NCI-H226 (cell line): ENCODE measurements at regions not wholly inside any gene's neighbourhood (a gene's known extent, or its start where the extent isn't known, plus 50 kb on each side); places are given as distances from the start of the nearest gene placed in this dataset.

ENCODE experiments used
- DNase-seq: peaks from one replicate; pipeline ENCODE4 v3.0.0-alpha.2; 2015

DNA sequence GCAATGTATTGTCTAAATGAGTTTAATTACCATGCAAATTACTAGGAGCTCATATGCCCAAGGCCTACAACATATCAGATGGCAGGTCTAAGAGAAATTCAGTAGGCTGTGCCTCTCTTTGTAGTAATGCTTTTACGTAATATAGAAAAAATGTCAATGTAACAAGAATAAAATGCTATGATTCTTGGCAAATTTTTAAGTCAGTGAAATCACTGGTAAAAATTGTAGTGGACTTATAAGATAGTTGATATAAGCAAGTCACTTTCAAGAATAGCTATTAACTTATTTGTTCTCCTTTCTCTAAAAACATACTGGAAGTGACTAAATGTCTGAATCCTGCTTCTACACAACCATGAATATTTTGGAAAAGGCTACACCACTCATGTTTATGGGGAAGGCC, 707.8 kb downstream of the TUSC7 start:
- no peak for DNase-seq

- no peak for DNase-seq
Observed at GRCh38 chr3:117427081-117427480, 717.5 kb downstream of the TUSC7 start.

GRCh38 chr3:117433427-117433826, 723.8 kb downstream of the TUSC7 start:
- DNase-seq: no peak

- no peak for DNase-seq
Observed at GRCh38 chr3:117434661-117435412, 725.3 kb downstream of the TUSC7 start.

- no peak for DNase-seq
Observed at GRCh38 chr3:117435506-117435905, 725.9 kb downstream of the TUSC7 start.

GRCh38 chr3:117439812-117440211, 730.2 kb downstream of the TUSC7 start:
- DNase-seq: no peak

DNA sequence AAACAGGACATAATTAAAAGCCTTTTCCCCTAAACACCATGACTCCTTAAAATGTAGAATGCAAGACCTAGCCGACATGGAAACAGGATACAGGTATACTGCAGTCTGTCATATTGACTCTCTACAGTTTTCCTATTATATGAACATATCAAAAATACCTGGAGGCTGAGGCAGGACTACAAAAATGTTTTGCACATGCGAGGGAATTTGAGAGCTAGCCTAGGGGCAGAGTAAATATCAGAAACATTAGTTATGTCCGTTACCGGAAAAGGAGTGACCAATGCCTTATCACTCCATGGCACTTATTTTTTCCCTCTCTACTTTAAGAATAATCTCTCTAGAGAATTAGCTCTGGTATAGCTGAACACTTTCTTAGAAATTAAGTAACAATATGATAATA, 732.3 kb downstream of the TUSC7 start:
- no peak for DNase-seq

GRCh38 chr3:117442566-117442965, 733.0 kb downstream of the TUSC7 start:
- no peak for DNase-seq

- DNase-seq: no peak
Observed at GRCh38 chr3:117443014-117443413, 733.4 kb downstream of the TUSC7 start.

- no peak for DNase-seq
Observed at GRCh38 chr3:117444175-117444574, 734.6 kb downstream of the TUSC7 start.

DNA sequence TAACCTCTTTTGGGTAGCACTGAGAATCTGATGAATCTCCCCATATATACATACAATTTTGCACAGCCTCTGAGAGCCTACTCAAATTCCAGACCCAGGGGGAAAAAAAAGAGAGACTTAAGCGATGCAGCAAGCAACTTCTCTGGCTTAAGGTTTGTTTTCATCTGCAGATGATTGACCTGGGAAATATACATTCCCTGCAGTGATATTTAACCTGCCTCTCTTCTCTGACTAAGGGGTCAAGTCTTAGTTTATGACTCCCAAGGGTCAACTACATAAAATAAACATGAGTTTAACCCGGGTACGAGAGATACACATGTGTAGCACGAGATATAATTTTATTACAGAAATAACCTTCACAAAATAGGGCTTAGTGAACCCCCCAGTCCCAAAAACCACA, 737.8 kb downstream of the TUSC7 start:
- no peak for DNase-seq

- no peak for DNase-seq
Observed at GRCh38 chr3:117450026-117450425, 740.4 kb downstream of the TUSC7 start.

DNA sequence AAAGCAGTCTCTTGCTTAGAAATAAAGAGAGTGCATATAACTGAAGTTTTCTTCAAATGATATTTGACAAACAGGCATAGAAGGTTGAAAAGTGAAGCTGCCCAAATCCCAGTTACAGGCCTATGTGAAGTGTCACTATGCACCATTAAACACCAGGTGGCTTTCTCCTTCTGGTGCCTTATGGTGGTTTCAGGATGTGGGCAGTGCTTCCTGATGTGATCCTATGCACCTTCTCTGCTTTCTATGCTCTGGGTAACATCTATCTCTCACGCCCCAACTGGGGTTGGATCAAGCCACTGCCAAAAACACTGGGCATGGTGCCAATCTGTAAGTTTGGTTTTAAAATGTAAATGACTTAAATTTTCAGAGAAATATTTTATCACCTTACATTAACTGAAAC, 744.7 kb downstream of the TUSC7 start:
- DNase-seq: no peak

DNA sequence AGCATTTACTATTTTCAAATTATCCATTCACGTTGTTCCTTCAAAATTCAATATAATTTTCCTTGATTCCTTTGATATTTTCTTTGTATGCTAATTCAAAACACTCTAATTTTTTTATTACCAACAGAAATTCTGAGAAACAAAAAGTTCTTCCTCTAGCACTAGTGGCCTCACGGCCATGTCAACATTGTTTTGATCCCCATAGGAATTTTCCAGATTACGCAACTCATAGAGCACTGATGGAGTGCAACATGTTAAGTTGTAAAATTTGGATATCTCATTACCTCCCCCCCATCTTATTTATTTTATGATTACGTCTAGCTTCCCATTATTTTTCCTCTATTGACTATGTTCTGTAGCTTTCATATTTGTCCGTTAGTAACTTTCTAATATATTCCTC, 745.3 kb downstream of the TUSC7 start:
- no peak for DNase-seq

DNA sequence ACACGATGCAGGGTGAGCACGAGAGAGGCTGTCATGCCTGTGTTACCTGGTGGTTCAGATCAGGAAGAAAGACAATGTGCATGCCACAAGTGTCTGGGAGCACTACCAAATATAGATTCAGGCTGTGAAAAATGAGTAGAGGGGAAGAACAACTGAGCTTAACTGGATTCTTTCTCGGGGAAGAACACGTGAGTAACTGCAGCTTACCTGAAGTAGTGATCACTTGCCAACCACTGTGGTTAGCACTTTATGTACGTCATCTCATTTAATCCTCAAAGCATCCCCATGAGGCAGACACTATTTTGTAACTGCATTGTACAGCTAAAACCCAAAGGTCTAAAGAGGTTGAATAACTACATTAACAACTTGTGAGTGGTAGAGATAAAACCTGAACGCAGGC, 746.2 kb downstream of the TUSC7 start:
- no peak for DNase-seq

DNA sequence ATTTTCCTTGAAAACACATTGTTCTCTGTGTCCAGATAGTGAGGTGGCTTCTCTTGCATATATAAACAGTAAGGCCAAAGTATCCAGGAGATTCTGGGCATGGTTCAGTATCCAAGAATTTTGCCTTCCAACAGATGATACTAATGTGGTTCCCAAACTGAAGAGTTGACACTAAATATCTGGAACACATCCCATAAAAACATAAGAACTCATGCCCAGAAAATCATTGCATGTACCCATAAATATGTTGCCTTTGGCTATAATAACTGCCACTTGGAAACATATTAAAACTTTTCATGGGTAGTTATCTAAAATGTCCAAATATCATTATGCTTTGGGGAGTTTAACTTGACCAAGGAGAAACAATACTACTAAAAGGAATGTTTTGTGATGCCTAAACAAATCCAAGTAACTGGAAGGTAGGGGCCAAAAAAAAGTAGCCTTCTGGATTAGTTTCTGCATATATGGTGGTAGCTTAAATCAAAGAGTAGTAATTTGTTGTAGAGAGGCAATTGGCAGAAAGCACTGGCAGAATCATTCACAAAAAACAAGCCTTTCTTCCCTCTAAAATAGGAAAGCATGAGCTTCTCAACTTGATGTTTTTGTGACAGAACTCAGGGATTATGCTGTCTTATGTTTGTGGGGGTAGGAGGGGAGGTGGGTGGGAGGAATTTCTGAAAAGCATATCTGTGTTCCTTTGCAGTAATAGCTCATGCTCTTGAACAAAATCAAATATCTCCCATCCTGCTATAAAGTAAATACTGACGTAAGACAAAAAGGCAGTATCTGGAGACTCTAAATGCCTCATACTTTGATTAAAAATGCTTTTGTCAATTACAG, 753.9 kb downstream of the TUSC7 start:
- no peak for DNase-seq

DNA sequence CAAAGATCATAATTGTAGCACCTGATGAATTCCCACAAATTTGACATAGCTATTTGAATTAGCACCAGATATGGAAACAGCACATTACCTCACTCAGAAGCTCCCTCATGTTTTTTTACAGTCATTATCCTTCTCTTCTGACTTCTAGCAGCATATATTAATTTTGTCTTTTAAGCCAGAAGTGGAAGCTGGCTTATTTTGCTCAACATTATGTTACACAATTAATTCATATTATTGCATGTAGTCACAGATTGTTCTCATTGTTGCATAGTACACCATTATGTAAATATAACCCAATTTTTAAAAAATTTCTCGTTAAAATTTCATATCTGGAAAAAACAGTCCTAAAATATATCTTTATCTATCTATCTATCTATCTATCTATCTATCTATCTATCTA, 762.3 kb downstream of the TUSC7 start:
- DNase-seq: no peak

DNA sequence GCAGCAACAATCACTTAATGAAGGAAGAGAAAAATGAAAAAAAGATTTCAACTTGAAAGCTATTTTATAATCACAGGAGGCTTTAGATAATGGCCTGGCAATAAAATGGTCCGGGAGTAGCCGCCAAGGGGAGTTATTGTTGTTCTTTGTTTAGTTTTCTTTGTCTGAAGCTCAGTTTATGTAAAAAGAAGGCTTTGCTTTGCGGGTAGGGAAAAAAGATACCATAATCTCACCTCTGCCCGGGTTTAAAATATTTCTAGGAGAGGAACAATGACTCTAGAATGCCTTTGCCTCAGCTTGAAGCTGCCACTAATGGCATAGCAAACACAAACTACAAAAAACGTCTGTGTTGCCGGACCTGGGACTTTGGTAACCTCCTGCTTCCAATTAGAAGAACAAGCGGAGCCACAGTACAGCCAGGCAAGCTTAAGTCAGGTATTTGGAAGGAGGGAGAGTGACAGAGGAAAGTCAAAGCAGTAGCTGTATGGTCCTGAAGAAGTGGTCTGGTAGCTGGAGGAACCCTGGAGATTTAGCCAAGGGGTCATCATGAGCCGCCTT, 764.5 kb downstream of the TUSC7 start:
- DNase-seq: no peak

GRCh38 chr3:117476572-117476971, 767.0 kb downstream of the TUSC7 start:
- no peak for DNase-seq

DNA sequence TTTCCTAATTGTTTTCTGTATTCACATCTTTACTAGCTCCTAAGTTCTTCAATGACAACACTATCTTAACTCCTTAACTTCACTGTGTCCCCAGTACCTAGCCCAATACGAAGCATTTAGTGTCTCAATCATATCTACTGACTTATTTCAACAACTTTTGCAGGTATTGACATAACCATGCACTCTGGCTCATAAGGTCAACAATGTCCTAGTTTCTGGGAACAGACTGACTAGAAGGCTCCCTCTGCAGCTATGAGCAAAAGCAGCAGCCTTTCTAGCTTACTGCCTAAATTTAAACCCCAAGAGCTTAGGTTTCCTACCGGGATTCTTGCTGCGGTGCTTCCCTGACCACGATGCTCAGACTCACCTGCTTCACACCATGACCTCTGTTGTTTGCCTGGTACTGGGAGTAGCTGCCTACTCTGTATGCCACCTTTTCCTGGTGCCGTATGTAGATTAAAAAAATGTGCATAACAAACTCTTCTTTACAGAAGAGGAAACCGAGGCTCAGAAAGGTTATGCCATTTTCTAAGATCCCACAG, 767.7 kb downstream of the TUSC7 start:
- DNase-seq: no peak

DNA sequence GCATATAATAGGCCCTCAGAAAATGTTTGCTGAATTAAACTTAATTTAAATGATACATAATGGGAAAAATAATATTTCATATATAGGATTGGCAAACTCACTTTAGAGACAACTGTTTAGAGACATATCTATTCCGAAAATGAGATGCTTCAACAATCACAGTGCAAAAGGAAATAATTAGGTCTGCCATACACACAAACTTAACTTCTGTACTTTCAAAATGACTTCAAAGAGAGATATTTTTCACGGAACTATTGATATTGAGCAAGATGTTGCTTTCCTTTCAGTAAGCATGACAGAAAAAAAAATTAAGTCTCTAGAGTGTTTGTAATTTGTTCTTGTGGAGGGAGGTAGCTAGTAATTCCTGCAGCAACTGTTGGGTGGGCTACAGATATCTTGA, 769.5 kb downstream of the TUSC7 start:
- DNase-seq: no peak

DNA sequence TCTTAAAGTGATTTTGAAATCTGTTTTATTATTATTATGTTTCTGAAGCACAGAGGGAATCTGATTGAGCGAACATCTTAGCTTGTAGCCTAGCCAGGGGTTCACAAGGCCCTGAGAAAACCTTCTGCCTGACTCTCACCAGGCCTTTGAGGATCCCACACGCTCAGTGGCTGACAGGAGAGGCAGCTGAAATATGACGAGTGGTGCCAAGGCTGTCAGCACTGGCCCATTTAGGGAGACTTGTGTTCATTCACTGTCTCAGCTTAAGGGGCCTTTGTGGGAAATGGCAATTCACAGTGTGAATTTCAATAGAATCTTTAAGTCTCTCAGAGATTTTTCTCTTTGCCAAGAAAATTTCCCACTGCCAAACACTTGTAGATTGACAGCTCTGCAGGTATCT, 770.9 kb downstream of the TUSC7 start:
- DNase-seq: no peak

- DNase-seq: no peak
Observed at GRCh38 chr3:117480972-117481371, 771.4 kb downstream of the TUSC7 start.

DNA sequence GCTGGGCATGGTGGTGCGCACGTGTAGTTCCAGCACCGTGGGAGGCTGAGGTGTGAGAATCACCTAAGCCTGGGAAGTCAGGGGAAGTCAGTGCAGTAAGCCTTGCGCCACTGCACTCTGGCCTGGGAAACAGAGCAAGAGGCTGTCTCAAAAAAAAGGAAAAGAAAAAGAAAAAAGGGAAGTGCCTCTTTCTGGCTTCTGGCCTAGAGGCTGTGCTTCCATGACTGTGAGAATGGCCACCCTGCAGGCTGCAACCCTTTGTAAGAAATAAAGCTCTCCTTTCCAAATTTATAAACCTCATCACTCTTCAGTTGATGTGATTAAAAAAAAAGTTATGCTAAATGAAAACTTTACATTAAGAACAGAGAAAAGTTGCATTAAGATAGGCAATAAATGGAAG, 774.3 kb downstream of the TUSC7 start:
- no peak for DNase-seq
